ENCODE measurements at regions not wholly inside any gene's neighbourhood (a gene's known extent, or its start where the extent isn't known, plus 50 kb on each side); places are given as distances from the start of the nearest gene placed in this dataset.

- peak; percentile 62 for DNase-seq (ENCODE audit: low spot score)
These were observed 134.8 kb upstream of the AGAP1 start for GRCh38 chr2:235358981-235359471.

DNA sequence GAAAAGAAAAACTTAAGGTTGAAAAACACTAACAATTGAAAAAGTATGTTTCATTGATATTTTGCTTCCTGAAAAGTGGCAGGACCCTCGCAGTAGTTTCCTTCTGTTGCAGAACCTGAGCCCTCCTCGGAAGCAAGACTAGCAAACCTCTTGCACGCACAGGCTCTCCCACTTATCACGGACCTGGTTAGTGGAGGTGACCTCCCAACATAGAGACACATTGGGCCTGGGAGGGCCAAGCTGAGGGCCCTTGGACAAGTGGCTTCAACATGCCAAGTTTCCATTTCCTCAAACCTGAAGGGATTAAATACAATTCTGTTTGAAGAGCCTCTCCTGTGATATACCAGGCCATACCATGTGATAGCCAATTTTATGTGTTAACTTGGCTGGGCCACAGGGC lies 133.4 kb upstream of the AGAP1 start:
- DNase-seq (ENCODE audit: low spot score), result no peak

- no peak for DNase-seq (ENCODE audit: low spot score)
These were observed 128.1 kb upstream of the AGAP1 start for GRCh38 chr2:235365743-235366142.

DNA sequence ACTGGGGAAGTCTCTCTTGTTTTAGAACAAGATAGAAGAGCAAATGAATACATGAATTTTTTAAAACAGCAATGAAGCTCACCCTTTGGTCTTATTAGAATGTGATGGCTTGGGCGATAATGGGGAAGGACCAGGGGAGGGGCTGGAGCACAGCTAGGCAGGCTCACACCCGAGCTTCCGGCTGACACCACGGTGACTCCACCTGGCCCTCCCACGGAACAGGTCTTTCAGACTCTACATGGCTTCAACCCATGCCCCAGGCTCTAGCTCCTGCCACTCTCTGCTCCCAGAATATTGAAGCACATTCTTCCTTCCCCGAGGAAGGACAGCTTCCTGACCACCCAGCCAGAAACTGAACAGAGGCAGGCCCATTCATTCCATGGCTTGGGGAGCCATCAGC lies 127.5 kb upstream of the AGAP1 start:
- DNase-seq (ENCODE audit: low spot score), result no peak

DNA sequence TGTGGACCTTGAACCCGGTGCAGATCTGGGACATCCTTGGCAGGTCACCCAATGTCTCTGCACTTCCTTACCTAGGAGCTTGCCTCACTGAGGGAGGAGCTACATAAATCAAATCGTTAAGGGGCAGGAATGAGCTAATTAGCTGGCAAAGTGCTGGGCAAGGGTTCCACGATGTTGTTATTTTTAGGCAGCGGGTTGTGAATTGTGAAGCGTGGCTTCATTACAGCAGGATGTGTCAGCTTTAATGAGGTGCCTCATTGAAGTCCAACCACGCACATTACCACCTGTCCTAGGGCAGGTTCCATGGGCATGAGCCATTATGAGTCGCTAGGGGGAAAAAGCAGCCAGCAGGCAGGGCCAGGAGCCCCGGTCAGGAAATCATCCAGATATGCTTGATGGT lies 127.0 kb upstream of the AGAP1 start:
- DNase-seq (ENCODE audit: low spot score), result peak; percentile 83

DNA sequence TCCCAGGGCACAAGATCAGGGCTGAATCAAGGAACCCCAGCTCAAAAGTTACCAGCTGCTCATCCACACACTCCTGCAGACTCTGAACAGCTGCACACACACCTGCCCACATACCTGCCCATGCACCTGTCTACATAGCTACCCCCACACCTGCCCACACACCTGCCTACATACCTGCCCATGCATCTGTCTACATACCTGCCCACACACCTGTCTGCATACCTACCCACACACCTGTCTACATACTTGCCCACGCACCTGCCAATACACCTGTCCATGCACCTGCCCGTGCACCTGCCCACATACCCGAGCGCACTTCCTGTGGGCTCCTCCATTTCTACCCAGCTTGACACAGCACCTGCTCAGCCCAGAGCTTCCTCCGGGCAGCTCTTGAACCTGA lies 122.8 kb upstream of the AGAP1 start:
- no peak for DNase-seq (ENCODE audit: low spot score)

GRCh38 chr2:235373171-235373570 lies 120.7 kb upstream of the AGAP1 start:
- peak; percentile 64 for DNase-seq (ENCODE audit: low spot score)

- peak; percentile 31 for DNase-seq (ENCODE audit: low spot score)
These were observed 116.7 kb upstream of the AGAP1 start for GRCh38 chr2:235377176-235377575.

GRCh38 chr2:235378246-235378645 lies 115.6 kb upstream of the AGAP1 start:
- DNase-seq (ENCODE audit: low spot score), result peak; percentile 86

- no peak for DNase-seq (ENCODE audit: low spot score)
These were observed 114.9 kb upstream of the AGAP1 start for GRCh38 chr2:235378944-235379343.

- peak; percentile 66 for DNase-seq (ENCODE audit: low spot score)
These were observed 112.5 kb upstream of the AGAP1 start for GRCh38 chr2:235381261-235381912.

DNA sequence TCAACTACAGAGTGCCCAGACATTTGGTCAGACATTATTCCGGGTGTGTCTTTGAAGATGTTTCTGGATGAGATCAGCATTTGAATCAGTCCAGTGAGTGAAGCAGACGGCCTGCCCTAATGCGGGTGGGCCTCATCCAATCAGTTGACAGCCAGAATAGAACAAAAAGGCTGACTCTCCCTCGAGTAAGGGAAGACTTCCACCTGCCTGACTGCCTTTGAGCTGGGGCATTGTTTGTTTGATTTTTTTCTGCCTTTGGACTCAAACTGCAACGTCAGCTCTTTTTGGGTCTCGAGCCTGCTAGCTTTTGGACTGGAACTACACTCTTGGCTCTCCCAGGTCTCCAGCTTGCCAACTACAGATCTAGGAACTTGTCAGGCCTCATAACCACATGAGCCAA lies 111.7 kb upstream of the AGAP1 start:
- DNase-seq (ENCODE audit: low spot score), result peak; percentile 16

GRCh38 chr2:235382601-235383000 lies 111.2 kb upstream of the AGAP1 start:
- no peak for DNase-seq (ENCODE audit: low spot score)

DNA sequence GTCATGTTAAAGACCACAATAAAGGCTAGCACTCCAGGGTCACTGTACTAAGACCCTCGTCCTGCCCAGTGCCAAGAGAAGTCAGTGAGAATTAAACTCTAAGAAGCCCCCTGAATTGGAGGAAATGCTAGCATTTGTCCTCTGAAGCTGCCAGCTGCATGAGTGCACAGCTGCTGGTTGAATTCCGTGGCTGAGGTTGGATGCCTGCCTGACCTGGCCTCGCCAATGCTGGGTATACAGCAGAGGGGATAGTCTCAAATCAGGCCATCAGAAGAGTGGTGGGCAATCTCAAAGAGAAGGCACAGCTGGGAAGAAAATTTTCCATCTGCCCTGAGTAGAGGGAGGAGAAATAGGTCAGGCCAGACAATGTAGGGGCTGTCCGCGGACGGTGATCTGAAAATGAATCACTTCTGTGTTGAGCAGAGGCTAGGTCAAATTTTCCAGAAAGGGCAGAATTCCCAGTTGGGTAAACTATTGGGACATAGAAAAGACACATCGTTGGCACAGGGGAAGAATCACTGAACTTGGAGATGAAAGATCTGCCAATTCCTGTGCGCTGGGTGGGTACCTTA lies 110.5 kb upstream of the AGAP1 start:
- DNase-seq (ENCODE audit: low spot score), result no peak

DNA sequence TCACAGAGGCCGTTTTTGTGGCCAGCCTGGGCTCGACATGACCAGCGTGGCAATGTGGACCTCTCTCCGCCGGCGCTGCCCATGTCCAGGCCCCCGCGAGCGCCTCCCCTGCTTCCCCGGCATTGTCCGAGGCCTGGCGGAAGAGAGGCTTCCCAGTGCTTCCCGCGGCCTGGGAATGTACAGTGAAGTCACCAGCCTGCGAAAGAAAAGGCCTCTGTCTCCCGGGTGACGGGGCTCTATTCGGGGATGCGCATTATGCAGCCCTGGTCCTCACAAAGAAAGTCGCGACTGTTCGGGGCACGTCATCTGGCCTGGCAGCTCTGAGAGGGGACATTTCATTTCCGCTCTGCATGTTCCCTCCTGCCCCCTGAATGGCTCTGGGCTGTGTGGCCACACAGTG lies 109.2 kb upstream of the AGAP1 start:
- no peak for DNase-seq (ENCODE audit: low spot score)

- DNase-seq (ENCODE audit: low spot score), result no peak
These were observed 104.2 kb upstream of the AGAP1 start for GRCh38 chr2:235389626-235390025.

- DNase-seq (ENCODE audit: low spot score), result peak; percentile 58
These were observed 103.6 kb upstream of the AGAP1 start for GRCh38 chr2:235390108-235390815.

DNA sequence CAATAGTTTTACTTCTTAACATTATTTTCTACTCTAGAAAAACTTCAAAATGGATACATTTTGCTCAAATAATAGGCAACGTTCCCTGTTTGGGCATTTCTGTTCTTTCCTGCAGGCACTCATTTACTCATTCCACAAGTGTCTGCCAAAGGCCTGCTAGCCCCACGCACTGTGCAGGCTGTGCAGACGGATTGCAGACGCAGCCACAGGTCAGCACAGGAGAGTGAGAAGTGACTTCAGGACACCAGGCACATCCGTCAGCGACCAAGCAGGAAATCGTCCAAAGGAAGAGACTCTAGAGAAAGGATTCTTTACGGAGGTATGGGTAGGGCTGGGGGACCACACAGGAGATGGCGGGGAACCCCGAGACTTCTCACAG lies 103.0 kb upstream of the AGAP1 start:
- DNase-seq (ENCODE audit: low spot score), result no peak

GRCh38 chr2:235391921-235392615 lies 101.8 kb upstream of the AGAP1 start:
- DNase-seq (ENCODE audit: low spot score), result no peak

DNA sequence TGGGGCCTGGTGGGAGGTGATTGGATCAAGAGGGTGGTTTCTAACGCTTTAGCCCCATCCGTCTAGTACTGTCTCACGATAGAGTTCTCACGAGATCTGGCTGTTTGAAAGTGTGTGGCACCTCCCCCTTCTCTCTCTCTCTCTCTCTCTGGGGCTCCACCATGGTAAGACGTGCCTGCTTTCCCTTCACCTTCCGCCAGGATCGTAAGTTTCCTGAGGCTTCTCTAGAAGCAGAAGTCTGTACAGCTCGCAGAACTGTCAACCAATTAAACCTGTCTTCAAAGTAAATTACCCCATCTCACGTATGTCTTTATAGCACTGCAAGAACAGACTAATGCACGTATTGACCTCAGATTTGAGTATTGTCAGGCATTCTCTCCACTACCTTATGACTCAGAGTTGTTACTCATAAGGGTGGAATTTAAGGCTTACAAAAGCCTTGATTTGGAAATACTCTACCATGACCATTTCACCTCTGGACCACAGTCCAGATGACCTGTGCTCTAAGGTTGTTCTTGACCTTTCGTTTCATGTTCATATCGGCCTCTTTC lies 99.5 kb upstream of the AGAP1 start:
- DNase-seq (ENCODE audit: low spot score), result peak; percentile 86

- no peak for DNase-seq (ENCODE audit: low spot score)
These were observed 97.6 kb upstream of the AGAP1 start for GRCh38 chr2:235396071-235396846.

DNA sequence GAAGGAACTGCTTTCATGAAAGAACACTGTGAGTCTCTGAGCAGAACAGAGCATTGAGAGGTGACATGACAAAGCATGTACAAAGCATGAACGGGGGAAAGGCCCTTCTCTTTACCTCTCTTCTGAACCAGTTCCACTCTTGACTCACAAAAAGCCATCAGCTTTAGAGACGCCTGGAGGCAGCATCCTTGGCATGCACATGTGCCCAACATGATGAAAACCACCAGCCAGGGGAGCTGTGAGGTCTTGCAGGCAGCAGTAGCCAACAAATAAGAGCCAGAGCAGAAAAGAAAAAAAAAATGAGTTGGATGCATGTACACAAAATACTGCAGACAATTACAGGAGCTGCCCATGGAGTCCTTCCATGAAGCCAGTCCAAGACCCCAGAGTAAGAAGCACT lies 95.5 kb upstream of the AGAP1 start:
- no peak for DNase-seq (ENCODE audit: low spot score)

Data from kidney tubule cell (primary cell).